ENCODE measurements at regions not wholly inside any gene's neighbourhood (a gene's known extent, or its start where the extent isn't known, plus 50 kb on each side); places are given as distances from the start of the nearest gene placed in this dataset.

DNA sequence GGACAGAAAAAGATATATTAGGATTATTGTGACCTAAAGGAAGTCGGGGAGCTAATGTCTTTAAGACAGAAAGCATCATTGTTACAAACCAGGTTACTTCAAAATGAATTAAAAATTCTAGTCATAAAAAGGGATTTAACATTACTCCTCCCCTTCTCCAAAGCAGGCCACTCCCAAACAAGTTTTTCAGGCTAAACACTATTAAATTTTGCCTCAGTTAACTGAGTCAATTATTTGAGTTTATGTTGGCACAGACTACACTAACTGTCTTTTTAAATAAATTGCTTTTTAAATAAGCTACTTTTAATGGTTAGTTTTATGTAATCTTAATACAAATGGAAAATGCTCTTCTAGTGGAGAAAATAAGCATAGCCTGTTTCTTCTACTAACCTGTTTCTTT, 395.0 kb upstream of the DUSP10 start:
- no peaks in the 10 kb centered on the region for H3K4me1 ChIP-seq (ENCODE audit: control insufficient read depth, low read length)
- H3K4me3 ChIP-seq (ENCODE audit: low read length): no peak overlapping the region
- H3K9me2 ChIP-seq (replicated peaks; ENCODE audit: control insufficient read depth, low read length): no peaks in the 10 kb centered on the region
- H3K36me3 ChIP-seq (ENCODE audit: control insufficient read depth, low read length): no peaks in the 10 kb centered on the region
- TF ChIP-seq, protein P1, sequence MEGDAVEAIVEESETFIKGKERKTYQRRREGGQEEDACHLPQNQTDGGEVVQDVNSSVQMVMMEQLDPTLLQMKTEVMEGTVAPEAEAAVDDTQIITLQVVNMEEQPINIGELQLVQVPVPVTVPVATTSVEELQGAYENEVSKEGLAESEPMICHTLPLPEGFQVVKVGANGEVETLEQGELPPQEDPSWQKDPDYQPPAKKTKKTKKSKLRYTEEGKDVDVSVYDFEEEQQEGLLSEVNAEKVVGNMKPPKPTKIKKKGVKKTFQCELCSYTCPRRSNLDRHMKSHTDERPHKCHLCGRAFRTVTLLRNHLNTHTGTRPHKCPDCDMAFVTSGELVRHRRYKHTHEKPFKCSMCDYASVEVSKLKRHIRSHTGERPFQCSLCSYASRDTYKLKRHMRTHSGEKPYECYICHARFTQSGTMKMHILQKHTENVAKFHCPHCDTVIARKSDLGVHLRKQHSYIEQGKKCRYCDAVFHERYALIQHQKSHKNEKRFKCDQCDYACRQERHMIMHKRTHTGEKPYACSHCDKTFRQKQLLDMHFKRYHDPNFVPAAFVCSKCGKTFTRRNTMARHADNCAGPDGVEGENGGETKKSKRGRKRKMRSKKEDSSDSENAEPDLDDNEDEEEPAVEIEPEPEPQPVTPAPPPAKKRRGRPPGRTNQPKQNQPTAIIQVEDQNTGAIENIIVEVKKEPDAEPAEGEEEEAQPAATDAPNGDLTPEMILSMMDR (IDR thresholded peaks at IDR 0.05; ENCODE audit: low read depth, low read length, poor library complexity, severe bottlenecking): no peak
- no peaks in the 10 kb centered on the region for H3K27me3 ChIP-seq (ENCODE audit: control insufficient read depth, low read length)
- no peak overlapping the region for H3K4me2 ChIP-seq (ENCODE audit: low read length)
- no peaks in the 10 kb centered on the region; the same call in 1 of the 2 replicates for H3F3A ChIP-seq (ENCODE audit: control insufficient read depth, insufficient read depth)
- H3K79me2 ChIP-seq (ENCODE audit: control insufficient read depth, low read length): no peaks in the 10 kb centered on the region
- no peak overlapping the region for H3K27ac ChIP-seq (ENCODE audit: low read depth, low read length)
- H4K20me1 ChIP-seq (ENCODE audit: control insufficient read depth, insufficient read depth, low read depth, low read length): no peaks in the 10 kb centered on the region
- H3K9me3 ChIP-seq (ENCODE audit: control insufficient read depth, insufficient read depth, low read length): no peaks in the 10 kb centered on the region

DNA sequence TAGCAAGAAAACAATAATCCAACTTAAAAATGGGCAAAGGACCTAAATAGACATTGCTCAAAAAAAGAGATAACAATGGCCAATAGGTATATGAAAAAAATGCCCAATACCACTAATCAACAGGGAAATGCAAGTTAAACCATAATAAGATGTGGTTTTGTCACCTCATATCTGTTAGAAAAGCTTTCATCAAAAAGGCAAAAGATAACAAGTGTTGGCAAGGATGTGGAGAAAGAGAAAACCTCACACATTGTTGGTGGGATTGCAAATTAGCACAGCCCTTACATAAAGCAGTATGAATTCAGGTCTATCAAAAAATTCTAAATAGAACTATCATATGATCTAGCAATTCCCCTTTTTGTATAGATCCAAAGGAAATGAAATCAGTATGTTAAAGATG, 387.2 kb upstream of the DUSP10 start:
- Histone ChIP-seq H3K79me2 (ENCODE audit: control insufficient read depth, low read length) (no peaks in the 10 kb centered on the region), H3K9me3 (ENCODE audit: control insufficient read depth, insufficient read depth, low read length) (no peaks in the 10 kb centered on the region), H3K27me3 (ENCODE audit: control insufficient read depth, low read length) (no peaks in the 10 kb centered on the region), H3K4me3 (ENCODE audit: low read length) (no peak overlapping the region), H3K4me1 (ENCODE audit: control insufficient read depth, low read length) (no peaks in the 10 kb centered on the region), H3F3A (ENCODE audit: control insufficient read depth, insufficient read depth) (no peaks in the 10 kb centered on the region), H3K36me3 (ENCODE audit: control insufficient read depth, low read length) (no peaks in the 10 kb centered on the region), H3K27ac (ENCODE audit: low read depth, low read length) (no peak overlapping the region), H4K20me1 (ENCODE audit: control insufficient read depth, insufficient read depth, low read depth, low read length) (no peaks in the 10 kb centered on the region), H3K4me2 (ENCODE audit: low read length) (no peak overlapping the region), H3K9me2 (replicated peaks; ENCODE audit: control insufficient read depth, low read length) (no peaks in the 10 kb centered on the region)
- TF ChIP-seq, protein P1 (IDR thresholded peaks at IDR 0.05; ENCODE audit: low read depth, low read length, poor library complexity, severe bottlenecking): no peak
- TF ChIP-seq EZH2phosphoT487 (IDR thresholded peaks at IDR 0.05; ENCODE audit: borderline replicate concordance, low read length): no peak

- H4K20me1 ChIP-seq (ENCODE audit: control insufficient read depth, insufficient read depth, low read depth, low read length): no peaks in the 10 kb centered on the region
- no peaks in the 10 kb centered on the region for H3K36me3 ChIP-seq (ENCODE audit: control insufficient read depth, low read length)
- H3F3A ChIP-seq (ENCODE audit: control insufficient read depth, insufficient read depth): no peaks in the 10 kb centered on the region
- no peaks in the 10 kb centered on the region for H3K4me1 ChIP-seq (ENCODE audit: control insufficient read depth, low read length)
- H3K9me3 ChIP-seq (ENCODE audit: control insufficient read depth, insufficient read depth, low read length): no peaks in the 10 kb centered on the region
- H3K79me2 ChIP-seq (ENCODE audit: control insufficient read depth, low read length): no peaks in the 10 kb centered on the region
- no peak overlapping the region for H3K4me3 ChIP-seq (ENCODE audit: low read length)
- H3K9me2 ChIP-seq (replicated peaks; ENCODE audit: control insufficient read depth, low read length): no peaks in the 10 kb centered on the region
- no peaks in the 10 kb centered on the region for H3K27me3 ChIP-seq (ENCODE audit: control insufficient read depth, low read length)
- H3K27ac ChIP-seq (ENCODE audit: low read depth, low read length): no peak overlapping the region
- TF ChIP-seq EZH2phosphoT487 (IDR thresholded peaks at IDR 0.05; ENCODE audit: borderline replicate concordance, low read length): no peak
- TF ChIP-seq, protein P1 (IDR thresholded peaks at IDR 0.05; ENCODE audit: low read depth, low read length, poor library complexity, severe bottlenecking): no peak
- no peak overlapping the region for H3K4me2 ChIP-seq (ENCODE audit: low read length)
Measured at GRCh38 chr1:222127526-222128152, 385.8 kb upstream of the DUSP10 start.
